Calu3 (cell line): ENCODE measurements at regions not wholly inside any gene's neighbourhood (a gene's known extent, or its start where the extent isn't known, plus 50 kb on each side); places are given as distances from the start of the nearest gene placed in this dataset.
"Not testable (repeated sequence)": the region's sequence is repeated elsewhere in the genome, so short reads cannot be mapped to it uniquely, and the experiment has no call there.

Source experiments
- BruUV-seq: library from RNA; stranded (reverse); fragments of 400-500 nt; replicated peaks from 2 replicates; lab custom pipeline; 2021; lab: Mats Ljungman, UMichigan
- CTCF ChIA-PET: fragments of 300-600 bp; sonication (Branson Sonifier 250); formaldehyde crosslinking; loops from one replicate; lab custom pipeline; 2022; ENCODE audit warnings: antibody characterized with exemption; lab: Charles Lee
- DNase-seq: peaks from one replicate; pipeline ENCODE4 v3.0.0; 2022
- H3K27ac Mint-ChIP-seq: one replicate; pipeline ENCODE4 v1.8.0; 2022; ENCODE audit warnings: mixed read lengths; ENCODE audit not compliant: unreplicated experiment
- H3K27me3 Mint-ChIP-seq: one replicate; pipeline ENCODE4 v1.8.0; 2022; ENCODE audit warnings: mixed read lengths; ENCODE audit not compliant: unreplicated experiment
- H3K36me3 Mint-ChIP-seq: one replicate; pipeline ENCODE4 v1.8.0; 2022; ENCODE audit warnings: mild to moderate bottlenecking, moderate library complexity, mixed read lengths; ENCODE audit not compliant: insufficient read depth, unreplicated experiment
- H3K4me1 Mint-ChIP-seq: one replicate; pipeline ENCODE4 v1.8.0; 2022; ENCODE audit warnings: mild to moderate bottlenecking, low read depth, mixed read lengths; ENCODE audit not compliant: unreplicated experiment
- H3K4me3 Mint-ChIP-seq: one replicate; pipeline ENCODE4 v1.8.0; 2022; ENCODE audit warnings: mild to moderate bottlenecking, low read depth, moderate library complexity, mixed read lengths; ENCODE audit not compliant: unreplicated experiment
- H3K9me3 Mint-ChIP-seq: one replicate; pipeline ENCODE4 v1.8.0; 2022; ENCODE audit warnings: low read depth, mixed read lengths; ENCODE audit not compliant: unreplicated experiment
- intact Hi-C: fragments of 100-400 bp; cut with micrococcal nuclease; formaldehyde crosslinking; loops from one replicate; pipeline ENCODE4 v1.10.0; 2022; ENCODE audit not compliant: unreplicated experiment
- TF ChIP-seq, protein P1 (sequence below): fragments of 200-600 bp; IDR thresholded peaks from one replicate; pipeline ENCODE4 v1.8.0; 2022; ENCODE audit warnings: antibody characterized with exemption; ENCODE audit not compliant: unreplicated experiment

DNA sequence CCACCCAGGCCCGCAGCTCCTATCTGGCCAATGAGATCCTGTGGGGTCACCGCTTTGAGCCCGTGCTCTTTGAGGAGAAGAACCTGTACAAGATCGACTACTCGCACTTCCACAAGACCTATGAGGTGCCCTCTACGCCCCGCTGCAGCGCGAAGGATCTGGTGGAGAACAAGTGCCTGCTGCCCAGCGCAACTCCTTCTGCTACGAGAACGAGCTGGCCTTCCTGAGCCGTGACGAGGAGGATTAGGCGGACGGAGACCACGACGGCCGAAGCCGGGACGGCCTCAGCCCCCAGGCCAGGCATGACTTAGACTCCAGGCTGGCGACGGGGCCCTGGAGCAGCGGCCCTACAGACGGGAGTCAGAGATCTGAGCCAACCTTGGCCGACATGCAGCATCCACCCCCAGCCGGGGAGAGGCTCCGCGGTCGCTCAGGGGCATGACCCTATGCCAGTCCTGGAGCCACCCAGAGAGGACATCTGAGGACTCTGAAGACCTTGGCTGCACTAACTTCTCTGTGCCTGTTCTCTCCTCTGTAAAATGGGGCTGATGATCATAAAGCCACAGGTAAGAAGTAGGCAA lies 312.0 kb upstream of the WSB1 start:
- BruUV-seq, H3K36me3 Mint-ChIP-seq, H3K27ac Mint-ChIP-seq, H3K27me3 Mint-ChIP-seq, H3K9me3 Mint-ChIP-seq, CTCF ChIA-PET, DNase-seq, H3K4me1 Mint-ChIP-seq, H3K4me3 Mint-ChIP-seq, intact Hi-C loops: not testable (repeated sequence)

DNA sequence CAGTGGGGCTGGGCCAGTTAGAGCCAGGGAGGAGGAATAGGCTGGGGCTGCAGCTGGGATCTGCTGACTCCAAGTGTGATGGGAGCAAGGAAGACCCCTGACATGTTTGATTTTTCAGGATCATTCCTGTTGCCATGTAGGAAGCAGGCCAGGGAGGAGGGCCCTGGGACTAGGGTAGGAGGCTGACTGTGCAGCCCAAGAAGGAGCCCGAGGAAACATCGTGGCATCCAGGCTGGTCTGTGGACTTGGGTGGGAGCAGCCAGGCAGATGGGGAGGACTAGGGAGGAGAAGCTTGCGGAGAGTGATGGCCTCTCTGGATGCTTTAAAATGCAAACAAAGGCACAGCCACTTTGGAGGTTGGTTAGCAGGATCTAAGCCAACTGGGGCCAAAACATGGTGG lies 311.4 kb upstream of the WSB1 start:
- BruUV-seq, H3K27me3 Mint-ChIP-seq, H3K4me3 Mint-ChIP-seq, H3K4me1 Mint-ChIP-seq, H3K27ac Mint-ChIP-seq, H3K36me3 Mint-ChIP-seq, DNase-seq, intact Hi-C loops, H3K9me3 Mint-ChIP-seq, CTCF ChIA-PET: not testable (repeated sequence)

DNA sequence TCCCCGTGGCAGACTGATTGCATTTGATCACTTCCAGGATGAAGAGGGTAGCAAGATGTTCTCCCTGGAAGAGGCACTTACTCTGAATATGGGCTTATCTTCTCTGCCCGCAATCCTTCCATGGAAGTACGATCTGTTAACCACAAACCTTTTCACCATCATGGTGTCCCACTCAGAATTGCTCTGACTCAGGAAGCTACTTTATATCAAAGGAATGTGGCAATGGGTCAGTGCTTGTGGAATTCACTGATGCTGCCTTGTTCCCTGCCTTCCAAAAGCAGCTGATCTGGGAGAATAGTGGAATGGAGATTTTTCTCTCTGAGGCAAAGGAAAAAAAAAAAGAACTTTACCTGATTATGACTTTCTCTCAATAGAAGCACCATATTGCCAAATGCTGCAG lies 306.1 kb upstream of the WSB1 start:
- H3K9me3 Mint-ChIP-seq, H3K27ac Mint-ChIP-seq, H3K4me3 Mint-ChIP-seq, CTCF ChIA-PET, H3K27me3 Mint-ChIP-seq, BruUV-seq, intact Hi-C loops, DNase-seq, H3K36me3 Mint-ChIP-seq, H3K4me1 Mint-ChIP-seq: not testable (repeated sequence)

DNA sequence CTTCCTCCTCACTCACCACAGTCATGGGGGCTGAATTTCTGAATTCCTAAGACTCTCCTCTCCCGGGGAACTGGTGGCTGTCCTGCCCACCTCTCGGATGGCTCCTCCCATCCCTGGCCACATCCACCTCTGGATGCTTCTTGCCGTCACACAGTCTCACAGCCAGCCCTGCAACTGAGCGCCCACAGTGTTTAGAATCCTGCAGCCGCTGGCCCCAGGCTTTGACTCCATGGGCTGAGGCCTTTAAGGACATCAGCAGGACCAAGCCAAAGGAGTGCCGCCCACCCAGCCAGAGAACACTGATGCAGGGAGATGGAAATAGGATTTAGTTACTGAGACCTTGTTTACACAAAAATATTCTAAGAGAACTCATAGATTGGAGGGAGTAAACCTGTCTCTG lies 299.3 kb upstream of the WSB1 start:
- H3K4me1 Mint-ChIP-seq, H3K9me3 Mint-ChIP-seq, intact Hi-C loops, CTCF ChIA-PET, H3K4me3 Mint-ChIP-seq, H3K36me3 Mint-ChIP-seq, BruUV-seq, H3K27ac Mint-ChIP-seq, DNase-seq: not testable (repeated sequence)
- H3K27me3 Mint-ChIP-seq, result peaks cover 14% of the 10 kb centered on the region

DNA sequence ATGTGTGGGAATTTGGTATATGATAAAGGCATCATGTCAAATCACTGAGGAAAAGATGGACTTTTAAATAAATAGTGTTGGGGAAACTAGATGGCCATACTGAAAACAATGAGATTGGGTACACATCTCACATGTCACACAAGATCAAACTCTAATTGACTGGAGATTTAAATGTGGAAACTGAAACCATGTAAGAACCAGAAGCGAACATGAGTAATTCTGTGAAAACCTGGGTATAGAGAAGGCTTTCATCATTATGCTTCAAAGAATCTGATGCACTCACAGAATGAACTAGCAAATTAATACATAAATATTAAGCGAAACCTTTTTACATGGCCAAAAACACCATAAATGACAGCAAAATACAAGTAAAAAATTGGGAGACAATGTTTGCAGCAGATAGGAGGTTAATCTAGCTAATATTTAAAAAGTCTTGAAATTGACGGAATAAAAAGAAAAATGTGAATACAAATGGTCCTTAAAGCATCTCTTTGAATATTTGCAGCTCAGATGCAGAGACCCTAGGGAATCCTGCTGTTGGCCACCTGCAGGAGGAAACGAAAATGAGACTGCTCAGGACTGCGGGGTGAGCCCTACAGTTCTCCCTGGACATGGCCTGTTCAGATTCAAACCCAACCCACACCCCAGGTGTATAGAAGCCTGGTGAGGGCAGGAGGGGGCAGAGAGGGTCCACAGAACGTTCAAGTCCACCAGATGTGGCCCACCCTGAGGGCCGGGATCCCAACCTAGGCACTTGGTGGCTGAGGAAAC lies 297.6 kb upstream of the WSB1 start:
- H3K9me3 Mint-ChIP-seq, H3K27ac Mint-ChIP-seq, H3K4me3 Mint-ChIP-seq, H3K36me3 Mint-ChIP-seq, H3K4me1 Mint-ChIP-seq, intact Hi-C loops, CTCF ChIA-PET, DNase-seq, BruUV-seq: not testable (repeated sequence)
- H3K27me3 Mint-ChIP-seq, result peaks cover 14% of the 10 kb centered on the region

DNA sequence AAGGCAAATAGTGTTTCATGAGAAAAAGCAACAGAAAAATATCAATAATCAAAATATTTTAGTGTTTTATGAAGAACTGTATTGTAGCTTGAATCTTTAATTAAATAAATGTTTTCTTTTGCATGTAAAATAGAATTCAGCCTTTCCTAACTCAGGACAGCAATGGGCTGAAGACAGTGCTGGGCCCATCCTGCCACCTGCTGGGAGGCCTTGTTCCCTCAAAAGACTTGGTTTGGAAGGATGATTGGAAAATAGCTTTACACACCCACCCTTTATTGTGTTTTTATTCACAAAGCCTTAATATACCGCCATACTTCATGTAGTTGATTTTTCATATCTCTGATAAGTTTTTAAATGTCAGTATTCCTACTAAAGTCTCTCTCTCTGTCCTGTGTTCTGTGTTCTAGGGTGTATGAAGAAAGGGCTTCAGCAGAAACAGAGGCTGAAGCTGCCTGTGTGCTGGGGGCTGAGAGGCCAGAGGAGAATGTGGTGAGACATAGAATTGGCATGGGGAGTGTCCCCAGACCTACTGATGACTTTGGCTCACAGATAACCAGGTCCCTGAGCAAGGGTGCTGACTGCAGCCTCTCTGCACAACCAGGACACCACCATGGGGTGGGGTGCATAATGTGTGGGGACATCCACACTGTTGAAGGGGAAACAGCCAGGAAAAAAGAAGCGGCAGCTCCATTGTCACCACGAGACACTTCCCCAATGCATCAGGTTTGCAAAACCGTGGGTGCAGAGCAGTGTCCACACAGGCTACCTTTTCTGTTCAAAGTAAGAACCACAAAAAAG lies 286.0 kb upstream of the WSB1 start:
- H3K4me1 Mint-ChIP-seq, BruUV-seq, intact Hi-C loops, H3K4me3 Mint-ChIP-seq, H3K36me3 Mint-ChIP-seq, H3K27me3 Mint-ChIP-seq, H3K9me3 Mint-ChIP-seq, DNase-seq, CTCF ChIA-PET, H3K27ac Mint-ChIP-seq: not testable (repeated sequence)

DNA sequence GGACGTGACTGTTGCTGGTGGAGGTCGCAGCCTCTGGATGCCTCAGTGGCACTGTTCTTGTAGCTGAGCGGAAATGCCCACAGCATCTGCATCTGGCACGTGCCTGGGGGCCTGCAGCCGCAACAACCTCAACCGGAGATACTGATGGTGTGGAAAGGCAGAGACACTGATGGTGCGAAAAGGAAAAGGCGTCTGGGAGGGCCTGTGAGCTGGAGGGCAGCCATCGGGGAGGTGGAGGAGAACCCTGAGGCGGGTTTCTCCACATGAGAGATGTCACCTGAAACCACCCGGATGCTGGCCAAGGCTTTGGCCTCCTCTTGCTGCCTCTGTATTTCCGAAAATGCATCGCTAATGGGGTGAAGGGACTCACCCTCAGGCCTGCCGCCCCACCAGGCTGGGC lies 284.8 kb upstream of the WSB1 start:
- no TSS peak for BruUV-seq
- intact Hi-C loops, result no loop called here
- TF ChIP-seq, protein P1, sequence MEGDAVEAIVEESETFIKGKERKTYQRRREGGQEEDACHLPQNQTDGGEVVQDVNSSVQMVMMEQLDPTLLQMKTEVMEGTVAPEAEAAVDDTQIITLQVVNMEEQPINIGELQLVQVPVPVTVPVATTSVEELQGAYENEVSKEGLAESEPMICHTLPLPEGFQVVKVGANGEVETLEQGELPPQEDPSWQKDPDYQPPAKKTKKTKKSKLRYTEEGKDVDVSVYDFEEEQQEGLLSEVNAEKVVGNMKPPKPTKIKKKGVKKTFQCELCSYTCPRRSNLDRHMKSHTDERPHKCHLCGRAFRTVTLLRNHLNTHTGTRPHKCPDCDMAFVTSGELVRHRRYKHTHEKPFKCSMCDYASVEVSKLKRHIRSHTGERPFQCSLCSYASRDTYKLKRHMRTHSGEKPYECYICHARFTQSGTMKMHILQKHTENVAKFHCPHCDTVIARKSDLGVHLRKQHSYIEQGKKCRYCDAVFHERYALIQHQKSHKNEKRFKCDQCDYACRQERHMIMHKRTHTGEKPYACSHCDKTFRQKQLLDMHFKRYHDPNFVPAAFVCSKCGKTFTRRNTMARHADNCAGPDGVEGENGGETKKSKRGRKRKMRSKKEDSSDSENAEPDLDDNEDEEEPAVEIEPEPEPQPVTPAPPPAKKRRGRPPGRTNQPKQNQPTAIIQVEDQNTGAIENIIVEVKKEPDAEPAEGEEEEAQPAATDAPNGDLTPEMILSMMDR, result no peak
- no peak for DNase-seq
- Mint-ChIP-seq H3K4me3 (no peak overlapping the region), H3K4me1 (no peaks in the 10 kb centered on the region), H3K27me3 (no peaks in the 10 kb centered on the region), H3K36me3 (no peaks in the 10 kb centered on the region), H3K27ac (no peak overlapping the region), H3K9me3 (peaks cover 5% of the 10 kb centered on the region)
- CTCF ChIA-PET, result no interaction called here

DNA sequence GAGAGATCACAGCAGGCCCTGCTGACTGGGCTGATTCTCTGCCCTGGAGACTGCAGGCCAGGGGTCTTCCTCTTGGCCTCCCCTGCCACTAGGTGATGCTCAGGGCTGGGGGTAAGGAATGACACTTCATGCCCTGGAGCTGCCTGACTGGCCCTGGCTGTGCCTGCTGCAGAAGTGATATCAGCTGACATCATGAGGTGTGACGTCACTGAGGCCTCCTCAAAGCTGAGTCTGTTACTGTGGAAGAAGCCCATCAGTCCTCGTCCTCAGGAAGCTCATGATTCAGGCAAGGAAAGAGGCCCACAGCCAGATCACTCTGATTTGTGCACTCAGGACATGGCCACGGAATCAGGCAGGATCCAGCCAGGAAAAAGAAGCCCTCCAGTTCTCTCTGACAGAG lies 283.8 kb upstream of the WSB1 start:
- DNase-seq, H3K36me3 Mint-ChIP-seq, BruUV-seq, H3K4me1 Mint-ChIP-seq, H3K27ac Mint-ChIP-seq, intact Hi-C loops, H3K4me3 Mint-ChIP-seq, H3K27me3 Mint-ChIP-seq, CTCF ChIA-PET, H3K9me3 Mint-ChIP-seq: not testable (repeated sequence)

DNA sequence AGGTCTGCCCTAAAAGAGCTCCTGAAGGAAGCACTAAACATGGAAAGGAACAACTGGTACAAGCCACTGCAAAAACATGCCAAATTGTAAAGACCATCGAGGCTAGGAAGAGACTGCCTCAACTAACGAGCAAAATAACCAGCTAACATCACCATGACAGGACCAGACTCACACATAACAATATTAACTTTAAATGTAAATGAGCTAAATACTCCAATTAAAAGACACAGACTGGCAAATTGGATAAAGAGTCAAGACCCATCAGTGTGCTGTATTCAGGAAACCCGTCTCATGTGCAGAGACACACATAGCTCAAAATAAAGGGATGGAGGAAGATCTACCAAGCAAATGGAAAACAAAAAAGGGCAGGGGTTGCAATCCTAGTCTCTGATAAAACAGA lies 263.4 kb upstream of the WSB1 start:
- H3K4me1 Mint-ChIP-seq, H3K9me3 Mint-ChIP-seq, H3K36me3 Mint-ChIP-seq, H3K27ac Mint-ChIP-seq, CTCF ChIA-PET, DNase-seq, intact Hi-C loops, H3K27me3 Mint-ChIP-seq, BruUV-seq, H3K4me3 Mint-ChIP-seq: not testable (repeated sequence)
